ENCODE measurements at regions not wholly inside any gene's neighbourhood (a gene's known extent, or its start where the extent isn't known, plus 50 kb on each side); places are given as distances from the start of the nearest gene placed in this dataset.

DNA sequence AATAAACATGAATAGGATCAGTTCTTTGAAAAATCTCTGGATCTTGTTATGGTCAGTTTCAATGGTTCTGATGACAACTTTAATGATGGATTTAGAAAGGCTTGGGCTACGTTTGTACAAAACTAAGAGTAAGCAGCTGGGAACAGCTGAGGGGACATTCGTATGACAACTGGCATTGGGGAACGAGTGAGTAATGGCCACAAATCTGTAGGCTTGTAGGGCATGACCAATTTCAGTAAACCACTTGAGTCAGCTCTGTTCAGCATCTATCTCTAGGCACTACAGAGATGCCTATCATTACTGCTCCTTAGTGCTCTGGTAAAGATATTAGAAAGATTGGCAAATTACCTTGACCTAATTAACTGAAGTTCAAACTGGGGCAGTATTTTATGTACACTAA lies 1375.6 kb downstream of the EPHA7 start:
- TF ChIP-seq EZH2 (optimal IDR thresholded peaks at IDR 0.05; ENCODE audit: low read depth, low read length) (no peak), EZH2phosphoT487 (IDR thresholded peaks at IDR 0.05; ENCODE audit: low read length) (no peak)
- TF ChIP-seq, protein P1, sequence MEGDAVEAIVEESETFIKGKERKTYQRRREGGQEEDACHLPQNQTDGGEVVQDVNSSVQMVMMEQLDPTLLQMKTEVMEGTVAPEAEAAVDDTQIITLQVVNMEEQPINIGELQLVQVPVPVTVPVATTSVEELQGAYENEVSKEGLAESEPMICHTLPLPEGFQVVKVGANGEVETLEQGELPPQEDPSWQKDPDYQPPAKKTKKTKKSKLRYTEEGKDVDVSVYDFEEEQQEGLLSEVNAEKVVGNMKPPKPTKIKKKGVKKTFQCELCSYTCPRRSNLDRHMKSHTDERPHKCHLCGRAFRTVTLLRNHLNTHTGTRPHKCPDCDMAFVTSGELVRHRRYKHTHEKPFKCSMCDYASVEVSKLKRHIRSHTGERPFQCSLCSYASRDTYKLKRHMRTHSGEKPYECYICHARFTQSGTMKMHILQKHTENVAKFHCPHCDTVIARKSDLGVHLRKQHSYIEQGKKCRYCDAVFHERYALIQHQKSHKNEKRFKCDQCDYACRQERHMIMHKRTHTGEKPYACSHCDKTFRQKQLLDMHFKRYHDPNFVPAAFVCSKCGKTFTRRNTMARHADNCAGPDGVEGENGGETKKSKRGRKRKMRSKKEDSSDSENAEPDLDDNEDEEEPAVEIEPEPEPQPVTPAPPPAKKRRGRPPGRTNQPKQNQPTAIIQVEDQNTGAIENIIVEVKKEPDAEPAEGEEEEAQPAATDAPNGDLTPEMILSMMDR (IDR thresholded peaks at IDR 0.05; ENCODE audit: low read length) = no peak

Measured in MM.1S (cell line).